GM21528 (cell line): ENCODE measurements at regions not wholly inside any gene's neighbourhood (a gene's known extent, or its start where the extent isn't known, plus 50 kb on each side); places are given as distances from the start of the nearest gene placed in this dataset.
"Not testable (repeated sequence)": the region's sequence is repeated elsewhere in the genome, so short reads cannot be mapped to it uniquely, and the experiment has no call there.

Source experiments
- ATAC-seq: cut with Tn5 transposase; IDR thresholded peaks from one replicate; pipeline ENCODE4 v1.9.1; 2021; ENCODE audit warnings: mild to moderate bottlenecking, moderate library complexity; ENCODE audit not compliant: unreplicated experiment, low FRiP score

GRCh38 chr2:228798458-228799207 lies 472.5 kb downstream of the PID1 start:
- no peak for ATAC-seq

- ATAC-seq: no peak
Measured at GRCh38 chr2:228796386-228796785, 474.7 kb downstream of the PID1 start.

GRCh38 chr2:228793116-228793515 lies 478.0 kb downstream of the PID1 start:
- ATAC-seq: no peak

GRCh38 chr2:228786901-228787300 lies 484.2 kb downstream of the PID1 start:
- ATAC-seq: no peak

GRCh38 chr2:228782281-228782680 lies 488.8 kb downstream of the PID1 start:
- ATAC-seq: no peak

GRCh38 chr2:228777855-228778355 lies 493.2 kb downstream of the PID1 start:
- no peak for ATAC-seq

GRCh38 chr2:228774548-228774947 lies 496.5 kb downstream of the PID1 start:
- no peak for ATAC-seq

GRCh38 chr2:228771774-228772173 lies 499.3 kb downstream of the PID1 start:
- ATAC-seq: no peak

GRCh38 chr2:228771315-228771714 lies 499.8 kb downstream of the PID1 start:
- no peak for ATAC-seq

GRCh38 chr2:228768818-228769217 lies 502.3 kb downstream of the PID1 start:
- ATAC-seq: no peak

GRCh38 chr2:228768141-228768540 lies 502.9 kb downstream of the PID1 start:
- ATAC-seq: not testable (repeated sequence)

- no peak for ATAC-seq
Measured at GRCh38 chr2:228767196-228767595, 503.9 kb downstream of the PID1 start.

GRCh38 chr2:228763379-228763981 lies 507.6 kb downstream of the PID1 start:
- no peak for ATAC-seq

GRCh38 chr2:228762565-228762964 lies 508.5 kb downstream of the PID1 start:
- no peak for ATAC-seq

- not testable (repeated sequence) for ATAC-seq
Measured at GRCh38 chr2:228755661-228756060, 515.4 kb downstream of the PID1 start.

GRCh38 chr2:228747483-228747882 lies 523.6 kb downstream of the PID1 start:
- no peak for ATAC-seq

GRCh38 chr2:228738671-228739380 lies 532.3 kb downstream of the PID1 start:
- ATAC-seq: no peak

GRCh38 chr2:228735697-228736096 lies 535.4 kb downstream of the PID1 start:
- no peak for ATAC-seq

GRCh38 chr2:228731517-228731916 lies 539.6 kb downstream of the PID1 start:
- no peak for ATAC-seq

- ATAC-seq: no peak
Measured at GRCh38 chr2:228728961-228729360, 542.1 kb downstream of the PID1 start.

GRCh38 chr2:228725031-228725430 lies 543.5 kb upstream of the SPHKAP start:
- ATAC-seq: no peak
